NCI-H1930 (cell line): ENCODE measurements at regions not wholly inside any gene's neighbourhood (a gene's known extent, or its start where the extent isn't known, plus 50 kb on each side); places are given as distances from the start of the nearest gene placed in this dataset.
"Not testable (repeated sequence)": the region's sequence is repeated elsewhere in the genome, so short reads cannot be mapped to it uniquely, and the experiment has no call there.

Experiments used
- DNase-seq, 2 experiments: peaks; one replicate each; lab custom pipeline; 2025; lab: John Stamatoyannopoulos, UW

DNA sequence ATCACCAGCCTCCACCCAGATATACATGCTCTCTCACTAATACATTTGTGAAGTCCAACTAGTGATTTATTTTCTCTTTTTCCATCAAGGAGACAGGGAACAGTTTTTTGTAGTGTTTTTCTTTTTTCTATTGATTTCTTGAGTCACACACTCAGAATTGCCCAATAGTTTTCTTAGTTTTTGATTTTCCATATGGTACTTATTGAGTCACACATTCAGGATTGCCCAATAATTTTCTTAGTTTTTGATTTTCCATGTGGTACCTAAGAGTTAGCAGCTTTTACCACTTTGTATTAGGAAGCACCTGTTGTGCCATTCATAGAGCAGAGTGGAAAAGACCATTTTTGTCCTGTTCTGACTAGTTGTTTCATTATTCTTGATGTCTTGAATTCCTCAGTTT, 1268.8 kb downstream of the EPHA7 start:
- no peak for DNase-seq

DNA sequence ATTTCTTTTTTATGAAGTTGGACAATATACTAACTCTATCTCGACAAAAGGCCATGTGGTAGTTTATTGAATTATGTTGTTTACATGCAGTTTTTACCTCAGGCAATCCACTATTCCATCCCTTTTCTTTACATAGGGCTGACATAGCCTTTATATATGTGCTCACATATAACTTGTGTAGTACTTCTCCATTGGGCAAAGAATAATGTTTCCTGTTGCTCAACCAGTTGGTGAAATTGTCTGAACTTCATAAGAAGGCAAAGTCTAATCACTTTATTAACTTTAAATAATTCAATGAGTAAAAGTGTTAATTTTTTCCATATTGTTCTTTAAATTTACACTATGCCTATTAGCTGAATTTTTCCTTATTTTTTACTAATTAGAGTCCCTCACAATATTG, 1272.1 kb downstream of the EPHA7 start:
- DNase-seq, result no peak

DNA sequence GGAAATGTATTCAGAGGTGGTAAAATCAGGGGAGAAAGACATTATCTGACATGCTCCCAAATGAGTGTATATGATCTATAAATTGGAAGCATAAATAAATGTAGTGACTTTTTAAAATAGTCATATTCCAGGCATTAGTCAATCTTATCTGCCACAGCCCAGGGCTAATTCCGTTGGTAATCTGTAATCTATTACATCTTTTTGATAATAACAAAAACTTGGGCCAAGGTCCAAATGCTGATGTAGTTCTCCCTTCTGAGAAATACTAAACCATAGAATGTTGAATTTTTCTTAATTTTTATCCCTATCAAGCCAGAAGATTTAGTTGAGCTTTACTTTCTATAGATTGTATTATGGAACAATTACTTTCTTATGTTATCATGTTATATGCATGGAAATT, 1279.8 kb downstream of the EPHA7 start:
- no peak for DNase-seq

DNA sequence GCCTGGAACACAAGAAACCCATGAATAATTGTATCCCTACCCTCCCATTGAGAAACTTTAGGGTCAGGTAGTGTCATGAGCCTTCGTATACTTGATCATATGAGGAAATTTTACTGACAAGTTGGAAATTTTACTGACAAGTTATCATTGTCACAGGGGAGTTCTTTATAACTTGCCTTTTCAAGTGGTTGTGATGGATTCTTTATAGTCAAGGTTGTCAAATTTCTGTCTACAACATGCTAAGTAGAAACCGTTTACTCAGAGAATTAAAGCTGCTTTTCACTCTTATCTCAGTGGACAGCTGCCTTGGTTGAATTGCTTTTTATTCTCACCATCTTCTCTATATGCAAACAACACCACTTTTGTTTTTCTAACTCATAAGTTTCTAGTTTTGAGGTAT, 1286.4 kb downstream of the EPHA7 start:
- DNase-seq, result no peak

DNA sequence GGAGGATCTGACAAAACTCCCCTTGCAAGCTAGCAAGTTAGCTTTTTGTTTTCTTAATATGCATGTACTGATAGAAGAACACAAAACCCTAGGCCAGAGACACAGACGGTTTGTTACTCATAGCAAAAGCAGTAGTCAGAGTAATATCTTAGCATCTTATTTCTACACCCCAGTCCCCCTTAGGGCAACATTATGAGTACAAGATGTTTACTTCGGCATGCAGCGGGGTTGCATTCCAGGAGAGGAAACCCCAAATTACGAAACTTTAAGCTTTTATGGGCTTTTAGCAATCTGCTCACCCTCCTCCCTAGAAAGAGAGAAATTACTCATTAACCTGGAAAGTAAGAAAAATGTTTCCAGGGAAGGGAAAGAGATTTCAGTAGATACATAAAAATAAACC, 1286.9 kb downstream of the EPHA7 start:
- no peak for DNase-seq

DNA sequence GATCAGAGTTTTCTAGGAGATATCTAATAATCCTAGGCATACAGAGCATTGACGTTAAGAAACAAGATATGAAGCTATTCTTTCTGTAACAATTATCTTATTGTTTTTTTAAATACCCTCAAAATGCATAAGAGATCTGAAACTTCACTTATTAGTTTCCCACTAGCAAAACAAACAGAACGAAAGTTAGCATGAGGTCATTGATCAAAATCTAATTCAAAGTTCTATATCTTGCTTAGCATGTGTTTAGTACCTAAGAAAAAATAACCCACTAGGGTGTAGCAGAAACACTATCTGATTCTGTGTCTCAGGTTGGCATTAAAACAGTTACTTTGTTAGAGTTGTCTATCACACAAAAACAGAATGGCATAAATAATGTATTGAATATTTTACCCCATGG, 1288.4 kb downstream of the EPHA7 start:
- no peak for DNase-seq

DNA sequence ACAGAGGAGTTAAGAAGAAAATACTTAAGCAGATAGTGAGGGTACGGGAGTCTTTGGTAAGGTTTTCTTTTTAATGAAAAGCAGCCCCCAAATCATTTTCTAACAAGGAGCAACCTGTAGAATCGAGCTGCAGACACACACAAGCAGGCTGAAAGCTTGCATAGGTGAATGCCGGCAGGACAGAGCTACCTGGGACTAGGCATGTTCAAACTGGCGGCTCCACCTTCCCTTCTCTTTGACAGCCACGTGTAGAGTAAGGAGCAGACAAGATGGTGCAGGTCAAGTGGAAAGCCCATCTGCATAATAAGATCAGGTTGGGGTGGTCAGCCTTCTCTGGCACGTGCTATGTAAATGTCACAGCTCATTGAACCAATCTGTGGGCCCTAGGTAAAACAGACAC, 1292.4 kb downstream of the EPHA7 start:
- no peak for DNase-seq

DNA sequence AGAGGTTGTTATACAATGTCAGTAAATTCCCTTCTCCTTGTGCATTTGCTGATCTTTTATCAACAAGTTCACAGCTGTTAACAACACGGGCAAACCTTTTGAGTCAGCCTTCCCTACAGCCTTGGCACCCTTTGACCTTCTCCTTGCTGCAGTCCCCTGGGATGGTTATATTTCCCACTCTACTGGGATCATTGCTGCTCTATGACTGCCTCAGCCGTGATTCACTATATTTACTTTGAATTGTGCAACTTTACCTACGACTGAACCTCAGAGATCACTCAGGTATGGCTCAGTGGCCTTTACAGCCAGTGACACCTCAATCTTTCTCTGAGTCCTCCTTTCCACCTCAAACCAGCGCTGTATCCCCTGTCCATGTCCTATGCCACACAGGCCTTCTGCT, 1293.3 kb downstream of the EPHA7 start:
- no peak for DNase-seq

DNA sequence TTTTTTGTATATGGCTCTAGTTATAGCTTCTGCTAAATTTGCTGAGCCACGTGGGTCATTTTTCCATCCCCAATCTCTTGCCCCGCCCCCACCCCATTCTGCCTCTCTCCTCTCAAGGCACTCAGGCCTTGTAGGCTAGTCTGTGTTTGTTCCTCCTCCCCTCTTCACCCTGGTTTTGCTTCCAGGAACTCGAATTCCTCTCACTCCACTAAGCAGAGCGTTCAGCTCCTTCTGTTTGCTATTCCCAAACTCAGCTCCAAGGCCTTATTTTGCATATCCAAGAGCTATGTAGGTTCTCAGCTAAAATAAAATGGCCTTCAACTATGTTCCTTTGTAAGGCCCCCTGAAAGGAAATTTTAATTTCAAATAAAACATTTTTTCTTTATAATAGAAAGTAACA, 1293.7 kb downstream of the EPHA7 start:
- no peak for DNase-seq

DNA sequence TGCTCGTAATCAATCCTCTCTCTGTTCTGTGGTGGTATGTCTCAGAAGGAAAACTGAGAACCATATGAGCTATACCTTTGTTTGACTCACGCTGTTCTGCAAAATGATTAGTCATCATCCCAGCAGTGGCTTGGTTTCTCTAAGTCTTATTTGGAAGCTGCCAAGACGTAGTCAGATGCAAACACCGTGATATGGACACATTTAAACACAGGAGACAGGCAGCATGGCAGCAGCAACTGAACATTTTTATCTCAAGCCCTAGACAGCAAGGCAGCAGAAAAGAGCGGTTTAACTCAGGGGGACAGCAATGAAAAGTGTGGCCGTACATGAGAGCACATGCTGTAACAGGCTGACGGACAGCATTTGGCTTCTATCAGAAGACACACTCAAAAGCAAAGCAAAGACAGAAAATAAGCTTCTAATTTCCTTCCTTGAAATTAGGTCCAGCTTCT, 1295.1 kb downstream of the EPHA7 start:
- DNase-seq, result no peak

DNA sequence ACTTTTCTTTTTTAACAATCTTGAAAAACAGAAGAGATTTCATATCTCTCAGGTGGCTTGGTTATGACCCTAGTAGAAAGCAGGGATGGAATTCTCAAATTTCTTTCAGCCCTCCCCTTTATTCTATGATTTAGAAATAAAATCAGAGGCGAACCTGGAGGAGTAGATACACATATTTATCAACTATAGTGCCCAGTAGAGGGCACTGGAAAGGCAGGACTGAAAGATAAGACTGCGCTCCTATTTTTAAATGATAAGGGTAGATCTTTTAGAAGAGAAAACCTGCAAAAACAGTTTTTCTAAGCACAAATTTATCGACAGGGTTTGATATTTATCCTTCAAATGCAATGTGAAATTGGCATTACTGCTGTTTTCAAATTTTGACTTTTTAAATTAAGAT, 1296.6 kb downstream of the EPHA7 start:
- DNase-seq, result no peak

DNA sequence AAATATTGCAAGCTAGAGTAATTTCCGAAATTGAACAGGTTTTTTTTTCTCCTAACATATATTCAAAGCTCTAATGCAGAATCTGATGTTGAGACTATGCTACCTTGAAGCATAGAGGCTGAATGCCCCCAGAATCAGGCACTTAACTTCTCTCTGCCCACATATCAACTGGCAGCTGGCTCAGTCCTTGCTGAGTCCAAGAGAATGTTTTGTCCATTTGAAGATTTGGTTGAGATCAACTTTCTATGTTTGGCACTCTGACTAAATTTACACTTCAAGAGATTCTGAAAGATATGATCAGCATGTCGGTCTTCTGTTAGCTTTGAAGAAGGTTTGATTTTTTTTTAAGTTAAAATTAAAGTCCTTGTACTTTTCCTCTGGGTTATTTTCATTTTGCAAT, 1298.1 kb downstream of the EPHA7 start:
- DNase-seq, result no peak

DNA sequence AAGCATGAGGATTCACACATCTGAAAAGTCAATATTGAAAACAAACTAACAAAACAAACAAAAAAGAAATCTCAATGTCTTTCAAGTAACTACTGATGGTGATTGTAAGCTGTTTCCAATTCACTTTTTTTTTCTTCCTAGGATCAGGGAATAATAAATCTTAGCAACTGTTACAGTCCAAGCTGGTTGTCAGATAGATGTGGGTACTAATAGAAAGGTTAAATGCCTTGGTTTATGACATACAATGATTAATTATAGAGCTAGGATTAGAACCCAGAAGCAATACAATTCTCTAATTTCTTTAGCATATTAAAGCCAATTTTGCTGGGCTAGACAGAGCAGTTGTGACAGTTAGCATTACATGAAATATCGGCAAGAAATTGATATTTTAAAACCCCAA, 1301.6 kb downstream of the EPHA7 start:
- no peak for DNase-seq

DNA sequence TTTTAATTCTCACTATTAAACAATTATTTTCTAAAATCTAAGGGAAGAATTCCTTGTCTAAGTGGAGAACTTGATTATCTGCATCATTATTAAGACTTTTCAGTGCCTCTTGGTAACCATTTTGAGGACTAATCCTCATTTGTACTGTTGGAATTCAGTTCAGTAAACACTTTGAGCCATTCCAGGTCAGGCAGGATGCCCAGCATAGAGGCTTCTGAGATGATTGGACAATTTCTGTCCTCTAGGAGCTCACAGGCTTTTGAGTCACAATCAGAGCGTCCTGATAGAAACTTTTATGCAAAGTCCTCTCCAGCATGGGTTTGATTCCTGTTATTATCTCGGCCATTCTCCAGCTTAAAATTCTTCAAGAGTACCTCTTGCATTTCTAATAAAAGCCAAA, 1304.6 kb downstream of the EPHA7 start:
- DNase-seq, result no peak

DNA sequence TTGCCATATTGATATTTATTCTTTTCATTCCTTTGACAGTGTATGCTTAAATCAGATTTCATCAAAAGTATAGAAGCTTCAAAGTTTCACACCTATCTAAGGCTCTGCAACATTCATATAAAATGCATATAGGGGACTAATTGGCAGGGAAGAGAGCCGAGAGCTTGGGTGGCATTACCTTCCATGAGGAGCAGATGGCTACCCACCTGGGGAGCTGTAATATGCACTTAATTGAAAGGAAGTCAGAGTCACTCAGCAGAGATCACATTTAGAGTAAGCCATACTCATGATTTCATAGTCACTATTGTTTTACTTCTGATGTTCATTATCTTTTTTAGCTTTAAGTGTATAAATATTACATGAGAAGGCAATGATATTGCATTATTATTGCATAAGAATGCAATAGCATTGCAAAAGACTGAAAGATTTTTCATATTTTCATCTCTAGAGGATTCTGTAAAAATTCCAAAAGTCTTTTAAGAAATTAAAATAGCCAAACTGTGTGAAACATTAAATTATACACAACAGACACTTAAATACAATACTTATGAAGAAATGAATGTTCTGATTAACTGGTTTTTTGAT, 1305.2 kb downstream of the EPHA7 start:
- no peak for DNase-seq

DNA sequence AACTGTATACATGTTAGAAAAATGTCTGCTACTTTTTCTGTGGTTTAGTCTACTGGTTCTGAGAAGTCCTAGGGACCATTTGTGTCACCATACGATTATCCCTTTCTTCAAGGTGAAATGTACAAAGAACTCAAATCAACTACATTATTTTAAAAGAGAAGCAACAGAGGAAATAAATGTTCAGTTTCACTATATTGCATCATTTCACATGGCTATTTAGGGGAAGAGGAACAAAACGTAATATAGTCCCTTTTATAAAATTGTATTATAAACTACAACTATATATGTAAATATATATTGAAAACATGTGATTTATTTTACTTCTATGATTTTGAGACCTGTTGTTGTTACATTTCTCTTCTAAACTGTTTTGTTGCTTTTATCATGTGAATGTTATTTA, 1308.0 kb downstream of the EPHA7 start:
- DNase-seq, result no peak

DNA sequence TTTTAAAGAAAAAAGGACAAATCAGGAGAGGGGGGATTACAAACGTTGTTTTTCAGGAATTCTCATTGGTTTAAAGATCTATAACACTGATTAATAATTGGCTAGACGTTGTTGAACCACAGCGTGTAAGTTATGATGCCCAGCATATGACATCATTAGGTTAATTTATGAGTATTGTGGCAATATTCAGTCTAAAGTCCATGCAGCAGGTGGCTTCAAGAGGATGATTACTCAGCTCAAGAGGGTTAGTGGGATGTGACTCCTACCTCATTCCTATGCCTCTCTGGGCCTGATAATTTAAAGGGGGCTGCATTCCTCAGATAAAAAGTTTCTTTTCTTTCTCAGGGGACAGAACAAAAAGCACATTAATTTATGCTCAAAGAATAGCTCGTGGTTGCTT, 1309.0 kb downstream of the EPHA7 start:
- DNase-seq, result no peak

DNA sequence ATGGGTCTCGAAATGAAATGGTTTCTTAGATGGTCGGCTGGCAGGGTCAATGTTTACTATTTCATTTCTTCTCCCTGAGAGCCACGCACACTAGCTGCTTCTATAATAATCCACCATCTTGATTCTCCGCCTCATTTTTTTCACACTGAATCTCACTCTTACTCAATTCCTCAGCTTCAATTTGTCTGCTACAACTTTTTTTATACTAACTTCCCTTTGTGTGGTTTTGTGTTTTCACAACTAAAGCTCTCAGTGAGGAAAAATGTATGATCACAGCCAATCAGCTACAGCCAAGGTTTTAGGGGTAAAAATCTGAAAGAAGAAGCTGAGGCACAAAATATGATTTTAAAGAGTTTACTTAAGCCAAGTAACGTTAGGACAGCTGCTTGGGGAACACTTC, 1309.4 kb downstream of the EPHA7 start:
- no peak for DNase-seq

DNA sequence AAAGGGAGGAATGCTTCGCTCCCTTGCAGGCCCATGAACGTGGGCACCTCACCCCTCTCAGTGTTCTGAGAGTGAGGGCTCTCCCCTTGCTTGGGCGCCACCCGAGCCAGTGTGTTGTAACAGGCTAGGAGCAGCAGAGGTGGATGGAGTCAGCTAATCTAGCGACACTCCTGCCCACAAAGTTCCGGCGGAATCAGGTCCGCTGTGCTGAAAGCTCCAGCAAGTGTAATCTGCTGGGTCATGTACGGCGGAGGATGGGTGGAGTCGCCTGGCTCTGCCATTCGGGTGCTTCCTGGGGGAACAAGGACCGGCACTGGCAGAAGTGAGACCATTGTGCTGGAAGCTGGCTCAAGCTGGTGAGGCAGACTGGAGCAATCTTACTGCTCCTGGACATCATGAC, 1310.1 kb downstream of the EPHA7 start:
- DNase-seq, result no peak

DNA sequence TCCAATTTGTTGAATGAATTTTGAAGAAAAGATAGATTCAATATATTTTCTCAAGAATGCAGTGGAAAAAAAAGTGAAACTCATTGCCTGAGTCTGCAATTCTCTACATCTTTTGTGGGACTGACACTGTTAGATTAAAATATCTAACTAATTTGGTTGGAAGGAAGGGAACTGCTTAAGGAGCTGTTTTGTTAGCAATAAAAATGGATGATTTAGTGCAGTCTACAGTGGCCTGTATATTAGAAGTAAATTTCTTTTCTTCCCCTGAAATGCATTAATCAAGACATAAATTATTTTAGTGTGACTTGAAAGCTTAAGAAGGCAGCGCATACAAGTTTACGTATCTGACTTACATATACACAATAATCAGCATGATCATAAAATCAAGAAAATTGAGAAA, 1332.6 kb downstream of the EPHA7 start:
- DNase-seq, result no peak

DNA sequence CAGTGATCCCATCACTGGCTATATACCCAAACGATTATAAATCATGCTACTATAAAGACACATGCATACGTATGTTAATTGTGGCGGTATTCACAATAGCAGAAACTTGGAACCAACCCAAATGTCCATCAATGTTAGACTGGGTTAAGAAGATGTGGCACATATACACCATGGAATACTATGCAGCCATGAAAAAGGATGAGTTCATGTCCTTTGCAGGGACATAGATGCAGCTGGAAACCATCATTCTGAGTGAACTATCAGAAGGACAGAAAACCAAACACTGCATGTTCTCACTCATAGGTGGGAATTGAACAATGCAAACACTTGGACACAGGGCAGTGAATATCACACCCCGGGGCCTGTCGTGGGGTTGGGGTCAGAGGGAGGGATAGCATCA, 1335.4 kb downstream of the EPHA7 start:
- DNase-seq, result not testable (repeated sequence)

DNA sequence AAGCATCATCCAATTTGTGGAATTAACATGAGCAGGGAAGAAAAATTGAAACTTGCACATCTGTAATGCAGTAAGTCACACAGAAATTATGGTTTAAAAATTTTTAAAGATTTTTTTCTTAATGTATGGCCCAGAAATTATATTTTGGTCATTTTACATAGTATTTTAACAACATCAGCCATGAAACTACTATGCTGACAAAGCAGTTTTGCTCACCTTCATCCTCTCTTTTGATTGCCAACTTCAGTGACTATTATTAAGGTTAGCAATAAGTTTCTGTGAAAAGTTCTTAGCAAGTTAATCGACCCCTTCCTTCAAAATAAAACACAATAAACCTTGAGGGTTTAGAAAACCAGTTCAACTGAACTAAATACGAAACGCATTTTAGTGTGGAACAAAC, 1347.0 kb downstream of the EPHA7 start:
- no peak for DNase-seq

DNA sequence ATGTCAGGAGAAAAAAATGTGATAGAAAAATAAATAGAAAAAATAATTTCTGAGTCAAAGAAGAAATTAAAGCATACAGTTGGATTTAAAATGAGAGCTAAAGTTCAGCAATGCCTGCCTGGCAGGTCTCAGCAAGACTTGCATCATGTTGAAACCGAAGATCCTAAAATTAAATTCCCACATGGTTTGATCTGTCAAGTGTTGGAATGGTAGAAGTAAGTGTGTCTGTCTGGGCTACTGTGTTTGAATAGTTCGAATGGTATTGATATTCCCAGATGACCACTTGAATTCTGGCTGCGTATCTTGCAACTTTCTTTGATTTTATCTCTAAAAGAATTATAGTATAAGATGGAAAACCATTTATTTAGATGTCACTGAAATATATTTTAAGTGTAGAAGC, 1349.6 kb downstream of the EPHA7 start:
- DNase-seq, result no peak

DNA sequence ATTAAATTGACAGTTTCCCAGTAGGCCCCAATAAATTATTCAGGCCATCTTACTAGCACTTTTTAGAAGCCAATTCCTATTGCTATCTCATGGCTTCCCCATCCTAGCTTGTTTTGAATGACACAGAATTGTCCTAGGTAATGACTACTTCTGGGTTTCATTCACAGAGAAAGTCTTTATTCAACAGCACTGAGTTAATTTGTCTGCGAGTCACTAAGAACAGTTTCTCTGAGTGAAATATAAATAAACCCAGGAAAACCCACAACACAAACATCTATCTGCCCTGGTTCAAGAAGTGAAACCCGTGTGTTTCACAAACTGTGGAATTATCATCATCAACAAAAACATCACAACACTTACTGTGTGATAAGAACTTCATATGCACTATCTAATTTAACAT, 1366.8 kb downstream of the EPHA7 start:
- DNase-seq, result no peak

DNA sequence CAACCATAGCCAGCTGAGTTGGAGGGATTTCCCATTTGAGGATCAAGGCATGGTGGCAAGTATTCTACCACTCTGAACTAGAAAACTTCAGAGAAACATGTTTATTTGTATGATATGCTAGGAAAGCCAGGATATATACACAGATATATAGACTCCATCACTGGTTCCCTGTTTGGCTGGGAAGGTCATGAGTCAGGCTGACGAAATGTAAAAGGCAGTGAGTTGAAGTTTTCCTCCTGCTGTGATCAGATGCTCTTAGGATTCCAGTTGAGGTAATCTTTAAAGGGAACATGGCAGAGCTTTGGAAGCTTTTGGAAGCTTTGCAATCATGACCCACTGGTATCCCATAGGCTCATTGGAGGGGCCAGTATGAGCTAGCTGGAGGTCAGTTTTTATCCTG, 1369.1 kb downstream of the EPHA7 start:
- DNase-seq, result no peak
